Mesothelial cell of epicardium (in vitro differentiated cells): ENCODE measurements at regions not wholly inside any gene's neighbourhood (a gene's known extent, or its start where the extent isn't known, plus 50 kb on each side); places are given as distances from the start of the nearest gene placed in this dataset.

Experiments
- DNase-seq, 2 experiments: peaks; one replicate each; pipeline ENCODE4 v3.0.0; 2021; ENCODE audit warnings: low spot score in 2 of 2; ENCODE audit not compliant: unreplicated experiment in 2 of 2
- H3K27ac Mint-ChIP-seq: 2 replicates; pipeline ENCODE4 v1.8.0; 2021; ENCODE audit warnings: mixed read lengths
- H3K27me3 Mint-ChIP-seq: 2 replicates; pipeline ENCODE4 v1.8.0; 2021; ENCODE audit warnings: low read depth, mixed read lengths
- H3K36me3 Mint-ChIP-seq: 2 replicates; pipeline ENCODE4 v1.8.0; 2021; ENCODE audit warnings: mixed read lengths
- H3K4me1 Mint-ChIP-seq: 2 replicates; pipeline ENCODE4 v1.8.0; 2021; ENCODE audit warnings: mixed read lengths
- H3K4me3 Mint-ChIP-seq: 2 replicates; pipeline ENCODE4 v1.8.0; 2021; ENCODE audit warnings: mild to moderate bottlenecking, moderate library complexity, mixed read lengths
- H3K9me3 Mint-ChIP-seq: 2 replicates; pipeline ENCODE4 v1.8.0; 2021; ENCODE audit warnings: mixed read lengths
- TF ChIP-seq, protein P1 (sequence below): fragments of 200-600 bp; sonication (generic); IDR thresholded peaks from one replicate; pipeline ENCODE4 v1.5.0; 2021; ENCODE audit warnings: antibody characterized with exemption; ENCODE audit not compliant: unreplicated experiment

GRCh38 chr9:88077071-88077617 is 61.1 kb downstream of the SPATA31C2 start:
- Mint-ChIP-seq H3K9me3 (peaks cover 7% of the 10 kb centered on the region), H3K27me3 (no peaks in the 10 kb centered on the region), H3K4me3 (peak overlapping the region; percentile 71), H3K36me3 (peaks cover 5% of the 10 kb centered on the region), H3K4me1 (peaks cover 25% of the 10 kb centered on the region), H3K27ac (peak overlapping the region; percentile 93)
- TF ChIP-seq, protein P1, sequence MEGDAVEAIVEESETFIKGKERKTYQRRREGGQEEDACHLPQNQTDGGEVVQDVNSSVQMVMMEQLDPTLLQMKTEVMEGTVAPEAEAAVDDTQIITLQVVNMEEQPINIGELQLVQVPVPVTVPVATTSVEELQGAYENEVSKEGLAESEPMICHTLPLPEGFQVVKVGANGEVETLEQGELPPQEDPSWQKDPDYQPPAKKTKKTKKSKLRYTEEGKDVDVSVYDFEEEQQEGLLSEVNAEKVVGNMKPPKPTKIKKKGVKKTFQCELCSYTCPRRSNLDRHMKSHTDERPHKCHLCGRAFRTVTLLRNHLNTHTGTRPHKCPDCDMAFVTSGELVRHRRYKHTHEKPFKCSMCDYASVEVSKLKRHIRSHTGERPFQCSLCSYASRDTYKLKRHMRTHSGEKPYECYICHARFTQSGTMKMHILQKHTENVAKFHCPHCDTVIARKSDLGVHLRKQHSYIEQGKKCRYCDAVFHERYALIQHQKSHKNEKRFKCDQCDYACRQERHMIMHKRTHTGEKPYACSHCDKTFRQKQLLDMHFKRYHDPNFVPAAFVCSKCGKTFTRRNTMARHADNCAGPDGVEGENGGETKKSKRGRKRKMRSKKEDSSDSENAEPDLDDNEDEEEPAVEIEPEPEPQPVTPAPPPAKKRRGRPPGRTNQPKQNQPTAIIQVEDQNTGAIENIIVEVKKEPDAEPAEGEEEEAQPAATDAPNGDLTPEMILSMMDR: no peak
- no peak for DNase-seq

DNA sequence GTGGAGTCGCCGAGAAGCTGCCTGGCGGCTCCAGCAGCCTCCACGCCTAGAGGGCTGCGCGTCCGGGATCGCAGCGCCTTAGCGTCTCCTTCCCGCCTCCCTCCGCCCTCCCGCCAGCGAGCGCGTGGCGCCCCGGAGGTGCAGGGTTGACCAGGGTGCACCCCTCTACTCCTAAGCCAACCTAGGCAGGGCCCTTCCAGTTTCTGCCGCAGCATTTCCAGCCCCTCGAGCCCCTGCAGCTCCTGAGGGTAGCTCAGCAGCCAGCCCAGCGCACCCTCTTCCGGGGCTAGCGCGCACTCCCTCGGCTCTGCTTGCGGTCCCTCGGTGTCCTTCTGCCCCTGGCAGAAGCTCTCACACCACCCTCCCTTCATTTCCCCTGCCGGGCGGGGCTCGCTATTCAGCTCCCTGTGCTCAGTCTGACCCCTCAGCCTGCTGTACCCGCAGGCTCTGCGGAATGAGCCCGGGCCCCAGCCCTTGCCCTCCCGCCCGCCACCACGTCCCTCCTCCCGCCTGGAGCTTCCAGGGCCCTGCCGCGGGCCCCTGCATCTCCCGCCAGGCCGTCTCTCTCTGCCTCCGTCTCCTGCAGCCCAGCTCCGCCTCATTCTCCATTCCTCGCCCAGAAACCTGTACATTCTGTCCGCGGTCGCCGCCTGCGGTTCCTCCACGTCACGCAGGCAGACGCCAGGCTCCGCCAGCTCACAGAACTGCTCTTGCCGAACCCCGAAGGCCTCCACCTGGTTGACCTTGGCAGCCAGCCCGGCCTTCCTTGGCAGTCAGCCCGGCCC is 61.8 kb downstream of the SPATA31C2 start:
- H3K36me3 Mint-ChIP-seq: peaks cover 5% of the 10 kb centered on the region
- peak overlapping the region; percentile 93 for H3K27ac Mint-ChIP-seq
- H3K9me3 Mint-ChIP-seq: peaks cover 7% of the 10 kb centered on the region
- DNase-seq: peak; percentile 69 to 89
- H3K4me1 Mint-ChIP-seq: peaks cover 25% of the 10 kb centered on the region
- H3K27me3 Mint-ChIP-seq: no peaks in the 10 kb centered on the region
- H3K4me3 Mint-ChIP-seq: peak overlapping the region; percentile 71
- TF ChIP-seq, protein P1: no peak

GRCh38 chr9:88075966-88076285 is 62.3 kb downstream of the SPATA31C2 start:
- Mint-ChIP-seq H3K27ac (peak overlapping the region; percentile 93), H3K4me3 (peak overlapping the region; percentile 71)

DNA sequence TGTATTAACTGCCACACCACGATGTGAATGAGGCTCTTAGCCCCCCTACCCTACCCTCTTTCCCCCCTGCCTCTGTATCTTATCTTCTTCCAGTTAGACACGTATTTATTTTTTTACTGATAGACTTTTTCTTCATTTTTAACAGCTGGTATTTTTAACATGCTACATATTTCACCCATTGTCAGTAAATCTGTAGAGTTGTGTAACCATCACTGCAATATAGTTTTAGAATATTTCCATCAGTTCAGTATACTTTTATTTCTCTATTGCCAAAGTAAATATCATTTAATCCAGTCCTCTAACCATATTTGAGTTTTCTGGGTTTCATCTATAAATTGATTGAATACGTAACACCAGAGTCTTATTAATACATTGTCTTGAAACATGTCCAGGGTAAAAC is 62.8 kb downstream of the SPATA31C2 start:
- peaks cover 5% of the 10 kb centered on the region for H3K36me3 Mint-ChIP-seq

More at GRCh38 chr9:88075966-88076285, 62.3 kb downstream of the SPATA31C2 start:
- peaks cover 25% of the 10 kb centered on the region for H3K4me1 Mint-ChIP-seq
- peaks cover 7% of the 10 kb centered on the region for H3K9me3 Mint-ChIP-seq
- TF ChIP-seq, protein P1: no peak
- peaks cover 5% of the 10 kb centered on the region for H3K36me3 Mint-ChIP-seq
- no peak for DNase-seq
- H3K27me3 Mint-ChIP-seq: no peaks in the 10 kb centered on the region

DNA sequence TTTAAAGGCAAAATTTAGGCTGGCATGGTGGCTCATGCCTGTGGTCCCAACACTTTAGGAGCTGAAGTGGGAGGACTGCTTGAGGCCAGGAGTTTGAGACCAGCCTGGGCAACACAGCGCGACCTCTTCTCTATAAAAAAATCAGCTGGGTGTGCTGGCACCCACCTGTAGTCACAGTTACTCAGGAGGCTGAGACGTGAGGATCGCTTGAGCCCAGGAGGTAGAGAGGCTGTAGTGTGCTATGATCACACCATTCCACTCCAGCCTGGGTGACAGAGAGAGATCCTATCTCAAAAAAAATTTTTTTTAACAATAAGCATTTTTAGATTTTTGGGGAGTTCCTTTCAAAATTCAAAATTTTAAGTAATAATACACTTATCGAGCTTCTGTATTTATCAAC is 63.3 kb downstream of the SPATA31C2 start:
- no peak for DNase-seq
- H3K4me3 Mint-ChIP-seq: no peak overlapping the region
- H3K36me3 Mint-ChIP-seq: peaks cover 5% of the 10 kb centered on the region
- peaks cover 7% of the 10 kb centered on the region for H3K9me3 Mint-ChIP-seq
- H3K27ac Mint-ChIP-seq: peak overlapping the region; percentile 86
- peaks cover 25% of the 10 kb centered on the region for H3K4me1 Mint-ChIP-seq
- no peaks in the 10 kb centered on the region for H3K27me3 Mint-ChIP-seq
- TF ChIP-seq, protein P1: no peak

More for the DNA sequence above, 62.8 kb downstream of the SPATA31C2 start:
- TF ChIP-seq, protein P1: no peak
- Mint-ChIP-seq H3K4me3 (peak overlapping the region; percentile 71), H3K9me3 (peaks cover 7% of the 10 kb centered on the region), H3K27me3 (no peaks in the 10 kb centered on the region), H3K4me1 (peaks cover 25% of the 10 kb centered on the region), H3K27ac (peak overlapping the region; percentile 93)
- DNase-seq: no peak
